CD4-positive, alpha-beta T cell treated with Interferon alpha-2 for 1 hour (primary cell): ENCODE measurements at regions not wholly inside any gene's neighbourhood (a gene's known extent, or its start where the extent isn't known, plus 50 kb on each side); places are given as distances from the start of the nearest gene placed in this dataset.

Experiments used
- DNase-seq, 2 donors: peaks; one replicate each; pipeline ENCODE4 v3.0.0-alpha.2; 2020 to 2022

- DNase-seq = no peak
These were observed 483.7 kb upstream of the INTU start for GRCh38 chr4:127149086-127149485.

DNA sequence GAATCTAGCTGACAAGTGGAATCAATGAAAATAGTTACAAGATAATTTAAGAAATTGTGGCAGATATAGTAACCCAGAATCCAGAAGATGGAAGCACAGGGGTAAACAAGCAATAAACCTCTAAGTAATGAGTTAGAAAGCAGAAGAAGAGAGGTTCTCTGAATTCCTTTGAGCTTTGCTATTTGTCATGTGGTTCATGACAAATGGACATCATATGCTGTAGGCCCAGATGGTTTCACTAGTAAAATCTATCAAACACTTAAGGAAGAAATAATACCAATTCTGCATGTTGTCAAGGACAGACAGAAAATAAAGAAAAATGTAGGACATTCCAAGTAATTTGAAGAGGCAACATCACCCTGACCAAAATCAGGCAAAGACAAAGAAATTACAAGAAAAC lies 480.8 kb upstream of the INTU start:
- DNase-seq = no peak

- no peak for DNase-seq
These were observed 477.6 kb upstream of the INTU start for GRCh38 chr4:127155116-127155515.

GRCh38 chr4:127155555-127155954 lies 477.2 kb upstream of the INTU start:
- no peak for DNase-seq

DNA sequence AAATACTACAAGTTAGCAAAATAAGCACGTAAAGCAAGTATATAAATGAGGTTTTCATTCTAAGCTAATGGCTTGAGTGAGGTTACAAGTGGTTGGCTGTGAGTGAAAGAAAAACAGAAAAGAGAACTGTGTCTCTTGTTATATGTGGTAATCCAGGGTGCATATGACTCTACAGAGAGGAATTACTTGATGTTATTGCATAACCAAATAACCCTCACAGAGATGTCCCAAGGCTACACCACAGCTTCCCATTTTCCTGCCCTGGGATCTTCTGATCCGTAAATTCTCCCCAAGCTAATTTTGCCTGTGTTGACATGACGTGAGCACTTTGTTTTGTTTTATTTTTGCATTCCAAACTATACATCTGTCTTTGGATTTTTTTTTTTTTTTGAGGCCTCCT lies 470.0 kb upstream of the INTU start:
- DNase-seq = no peak

DNA sequence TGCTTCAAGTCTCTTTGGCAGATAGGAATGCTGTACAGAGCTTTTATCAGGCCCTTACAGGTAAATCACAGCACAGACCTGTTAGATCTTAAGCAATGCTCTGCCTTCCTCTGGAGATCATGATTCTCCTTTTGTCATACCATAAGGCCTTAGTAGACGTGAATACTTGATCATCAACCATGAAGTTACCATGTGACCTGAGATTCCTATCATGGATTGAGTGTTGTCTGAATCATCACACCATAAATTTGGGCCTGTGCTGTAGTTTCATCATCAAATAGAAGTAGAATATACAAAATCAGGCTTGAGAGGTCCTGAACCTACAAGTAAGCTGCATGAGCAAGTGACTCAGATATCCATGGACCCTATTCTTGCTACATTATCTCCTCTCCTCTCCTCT lies 466.8 kb upstream of the INTU start:
- DNase-seq = no peak

- DNase-seq = no peak
These were observed 458.6 kb upstream of the INTU start for GRCh38 chr4:127174201-127174600.

GRCh38 chr4:127174616-127175015 lies 458.1 kb upstream of the INTU start:
- DNase-seq = no peak

- DNase-seq = no peak
These were observed 453.3 kb upstream of the INTU start for GRCh38 chr4:127179256-127180087.

GRCh38 chr4:127181001-127181400 lies 451.8 kb upstream of the INTU start:
- DNase-seq = no peak

- DNase-seq = no peak
These were observed 450.1 kb upstream of the INTU start for GRCh38 chr4:127182687-127183086.

- DNase-seq = no peak
These were observed 443.9 kb upstream of the INTU start for GRCh38 chr4:127188847-127189246.

DNA sequence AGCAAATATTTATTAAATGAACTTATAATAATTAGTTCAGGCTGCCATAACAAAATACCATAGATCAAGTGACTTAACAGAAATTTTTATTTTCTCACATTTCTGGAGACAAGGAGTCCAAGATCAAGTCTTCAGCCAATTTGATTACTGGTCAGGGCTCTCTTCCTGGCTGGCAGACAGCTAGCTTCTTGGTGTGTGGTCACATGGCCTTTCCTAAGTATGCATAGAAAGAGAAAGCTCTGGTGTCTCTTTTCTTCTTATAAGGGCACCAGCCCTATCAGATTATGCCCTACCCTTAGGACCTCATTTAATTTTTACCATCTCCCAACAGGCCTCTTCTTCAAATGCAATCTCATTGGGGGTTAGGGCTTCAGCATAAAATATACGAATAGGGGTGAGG lies 438.5 kb upstream of the INTU start:
- DNase-seq = no peak

GRCh38 chr4:127196655-127197352 lies 436.0 kb upstream of the INTU start:
- DNase-seq = no peak

- DNase-seq = no peak
These were observed 429.1 kb upstream of the INTU start for GRCh38 chr4:127203562-127204200.

GRCh38 chr4:127204322-127204721 lies 428.4 kb upstream of the INTU start:
- no peak for DNase-seq

GRCh38 chr4:127209580-127210095 lies 423.1 kb upstream of the INTU start:
- no peak for DNase-seq

DNA sequence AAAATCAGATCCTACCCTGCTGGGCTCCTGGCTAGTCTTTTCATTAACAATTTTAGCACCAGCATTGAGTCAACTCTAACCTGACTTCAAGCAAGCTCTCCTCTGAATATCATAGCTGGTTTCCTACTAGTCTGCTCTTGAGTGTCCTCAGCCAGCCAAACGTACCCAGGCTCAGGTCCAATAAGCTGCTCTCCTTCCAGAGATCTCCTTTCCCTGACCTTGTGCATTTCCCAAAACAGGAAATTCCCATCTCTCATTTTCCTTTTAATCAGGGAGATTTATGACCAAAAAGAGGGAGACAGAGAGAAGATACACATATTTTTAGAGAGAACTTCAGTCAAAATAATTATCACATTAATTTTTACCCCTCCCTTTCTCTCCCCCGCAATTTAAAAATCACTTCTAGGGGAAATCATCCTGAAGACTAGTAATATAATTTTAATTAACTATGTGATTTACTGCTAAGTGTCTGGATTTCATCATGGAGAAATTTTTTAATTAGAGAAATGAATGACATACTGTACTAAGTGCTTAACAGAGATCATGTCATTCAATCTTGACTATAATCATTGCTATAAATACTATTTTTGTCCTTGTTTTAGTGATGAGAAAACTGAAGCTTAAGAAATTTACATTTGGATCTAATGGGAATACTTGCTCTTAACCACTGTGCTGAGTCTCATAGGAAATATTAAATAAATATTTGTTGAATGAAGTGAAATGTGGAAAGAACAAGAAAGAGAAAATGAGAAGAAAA lies 421.7 kb upstream of the INTU start:
- no peak for DNase-seq

GRCh38 chr4:127211650-127212560 lies 420.9 kb upstream of the INTU start:
- DNase-seq = no peak

DNA sequence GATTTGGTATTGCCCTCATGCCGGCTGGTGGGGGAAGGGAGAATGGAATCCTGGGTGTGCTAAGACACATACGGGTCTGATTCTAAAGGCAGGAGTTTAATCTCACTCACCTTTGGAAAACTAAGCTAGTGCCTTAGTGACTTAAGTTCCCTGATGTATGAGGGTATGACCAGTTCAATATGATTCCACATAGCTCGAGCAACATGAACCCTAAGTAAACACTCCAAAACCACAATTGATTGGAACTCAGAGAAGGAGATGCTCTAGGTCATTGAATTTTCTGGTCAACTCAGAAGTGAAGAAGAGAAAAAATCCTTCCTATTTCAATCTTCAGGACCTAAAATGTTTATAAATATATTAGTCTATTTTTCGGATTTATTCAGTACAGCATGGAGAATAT lies 420.1 kb upstream of the INTU start:
- no peak for DNase-seq

- DNase-seq = no peak
These were observed 418.7 kb upstream of the INTU start for GRCh38 chr4:127214016-127214415.

- no peak for DNase-seq
These were observed 417.8 kb upstream of the INTU start for GRCh38 chr4:127214931-127215330.
